H7 (cell line): ENCODE measurements at regions not wholly inside any gene's neighbourhood (a gene's known extent, or its start where the extent isn't known, plus 50 kb on each side); places are given as distances from the start of the nearest gene placed in this dataset.

Experiments
- DNase-seq: peaks from one replicate; pipeline ENCODE4 v3.0.0; 2012
- H3K27me3 ChIP-seq: 2 replicates; pipeline ENCODE4 v1.6.0; 2011; ENCODE audit warnings: mild to moderate bottlenecking, low read length; ENCODE audit not compliant: control insufficient read depth, insufficient read depth
- H3K36me3 ChIP-seq: replicated peaks from 2 replicates; pipeline ENCODE4 v1.5.1; 2011; ENCODE audit warnings: low read length; ENCODE audit not compliant: control insufficient read depth, insufficient read depth
- H3K4me3 ChIP-seq: 2 replicates; pipeline ENCODE4 v1.5.1; 2011; ENCODE audit warnings: low read depth, mild to moderate bottlenecking, control low read depth, low read length, moderate library complexity; ENCODE audit not compliant: insufficient read depth

- no peak overlapping the region for H3K4me3 ChIP-seq
- no peaks in the 10 kb centered on the region for H3K27me3 ChIP-seq
- DNase-seq: no peak
- H3K36me3 ChIP-seq: no peaks in the 10 kb centered on the region
Measured at GRCh38 chr5:34486849-34487158, 169.3 kb upstream of the RAI14 start.

GRCh38 chr5:34487159-34487879 lies 168.8 kb upstream of the RAI14 start:
- DNase-seq: no peak
- H3K4me3 ChIP-seq: no peak overlapping the region
- no peaks in the 10 kb centered on the region for H3K27me3 ChIP-seq
- no peaks in the 10 kb centered on the region for H3K36me3 ChIP-seq

- Histone ChIP-seq H3K4me3 (no peak overlapping the region), H3K27me3 (no peaks in the 10 kb centered on the region), H3K36me3 (no peaks in the 10 kb centered on the region)
- DNase-seq: no peak
Measured at GRCh38 chr5:34487956-34488355, 168.2 kb upstream of the RAI14 start.

DNA sequence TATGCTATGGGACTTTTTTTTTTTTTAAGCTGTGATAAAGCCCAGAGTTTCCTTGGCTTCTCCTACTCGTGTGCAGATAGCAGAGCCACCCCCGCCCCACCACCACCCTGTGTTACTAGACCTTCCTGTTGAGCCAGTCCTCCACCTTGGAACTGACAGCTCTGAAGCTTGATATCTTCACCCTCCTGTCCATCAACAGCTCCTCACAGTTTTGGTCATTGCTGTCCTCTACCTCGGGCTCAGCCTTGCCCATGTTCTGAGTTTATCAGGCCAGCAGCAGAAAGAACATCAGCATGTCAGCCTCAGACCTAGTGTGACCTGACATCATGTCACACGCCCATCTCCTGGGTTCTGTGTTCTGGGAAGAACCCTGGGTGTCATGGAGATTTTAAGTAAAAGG lies 167.1 kb upstream of the RAI14 start:
- no peaks in the 10 kb centered on the region for H3K36me3 ChIP-seq
- H3K4me3 ChIP-seq: no peak overlapping the region
- H3K27me3 ChIP-seq: no peaks in the 10 kb centered on the region
- no peak for DNase-seq

DNA sequence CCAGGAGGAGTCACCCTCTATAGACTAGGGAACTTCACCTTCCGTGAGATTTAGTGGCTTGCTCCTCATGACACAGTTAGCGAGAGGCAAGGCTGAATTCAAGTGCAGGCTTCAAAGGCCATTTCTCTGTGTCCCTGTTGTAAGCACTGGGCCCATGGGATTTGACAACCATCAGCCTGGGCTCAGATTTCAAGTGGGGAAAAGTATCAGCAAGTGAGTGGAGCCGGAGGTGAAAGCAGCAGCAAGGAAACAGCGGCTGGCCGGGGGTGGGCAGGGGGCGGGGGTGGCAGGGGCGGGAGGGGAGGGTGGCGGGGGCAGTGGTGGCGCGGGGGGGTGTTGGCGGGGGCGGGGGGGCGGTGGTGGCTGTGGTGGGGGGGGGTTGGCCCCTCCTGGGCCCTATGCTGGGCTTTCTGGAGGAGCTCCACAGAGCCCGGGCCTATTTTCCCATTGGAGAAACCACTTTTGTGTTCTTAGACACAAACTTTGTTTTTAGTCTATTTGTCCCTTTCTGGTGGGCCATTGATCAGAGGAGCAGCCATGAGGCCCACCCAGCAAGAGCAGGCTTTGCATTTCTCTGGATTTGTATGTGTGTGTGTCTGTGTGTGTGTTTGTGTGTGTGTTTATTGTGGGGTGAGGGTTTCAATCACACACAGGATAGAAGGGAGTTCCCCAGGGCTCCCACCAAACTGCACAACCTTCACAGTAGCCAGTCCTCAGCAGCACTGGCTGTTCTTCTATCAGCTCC lies 165.4 kb upstream of the RAI14 start:
- Histone ChIP-seq H3K27me3 (no peaks in the 10 kb centered on the region), H3K4me3 (no peak overlapping the region), H3K36me3 (no peaks in the 10 kb centered on the region)
- peak; percentile 76 for DNase-seq

GRCh38 chr5:34491251-34491620 lies 164.9 kb upstream of the RAI14 start:
- DNase-seq: peak; percentile 58
- H3K4me3 ChIP-seq: no peak overlapping the region
- H3K36me3 ChIP-seq: no peaks in the 10 kb centered on the region
- no peaks in the 10 kb centered on the region for H3K27me3 ChIP-seq

GRCh38 chr5:34494111-34494755 lies 161.9 kb upstream of the RAI14 start:
- Histone ChIP-seq H3K4me3 (no peak overlapping the region), H3K36me3 (no peaks in the 10 kb centered on the region), H3K27me3 (no peaks in the 10 kb centered on the region; the same call in 1 of the 2 replicates)
- DNase-seq: no peak

DNA sequence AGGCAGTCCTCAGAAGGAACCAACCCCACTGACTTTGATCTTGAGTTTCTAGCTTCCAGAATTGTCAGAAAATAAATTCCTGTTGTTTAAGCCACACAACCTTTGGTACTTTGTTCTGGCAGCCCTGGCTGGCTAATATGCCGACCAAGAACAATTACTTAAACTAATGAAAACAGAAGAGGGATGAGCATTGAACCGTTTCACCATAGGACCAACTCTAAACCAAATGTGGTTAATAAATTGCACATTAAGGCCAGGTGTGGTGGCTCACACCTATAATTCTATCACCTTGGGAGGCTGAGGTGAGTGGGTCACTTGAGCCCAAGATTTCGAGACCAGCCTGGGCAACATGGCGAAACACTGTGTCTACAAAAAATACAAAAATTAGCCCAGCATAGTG lies 160.9 kb upstream of the RAI14 start:
- Histone ChIP-seq H3K4me3 (no peak overlapping the region), H3K36me3 (no peaks in the 10 kb centered on the region), H3K27me3 (no peaks in the 10 kb centered on the region; the same call in 1 of the 2 replicates)
- no peak for DNase-seq

GRCh38 chr5:34496260-34496691 lies 159.9 kb upstream of the RAI14 start:
- Histone ChIP-seq H3K4me3 (no peak overlapping the region), H3K27me3 (no peaks in the 10 kb centered on the region; the same call in 1 of the 2 replicates), H3K36me3 (no peaks in the 10 kb centered on the region)
- DNase-seq: peak; percentile 62

DNA sequence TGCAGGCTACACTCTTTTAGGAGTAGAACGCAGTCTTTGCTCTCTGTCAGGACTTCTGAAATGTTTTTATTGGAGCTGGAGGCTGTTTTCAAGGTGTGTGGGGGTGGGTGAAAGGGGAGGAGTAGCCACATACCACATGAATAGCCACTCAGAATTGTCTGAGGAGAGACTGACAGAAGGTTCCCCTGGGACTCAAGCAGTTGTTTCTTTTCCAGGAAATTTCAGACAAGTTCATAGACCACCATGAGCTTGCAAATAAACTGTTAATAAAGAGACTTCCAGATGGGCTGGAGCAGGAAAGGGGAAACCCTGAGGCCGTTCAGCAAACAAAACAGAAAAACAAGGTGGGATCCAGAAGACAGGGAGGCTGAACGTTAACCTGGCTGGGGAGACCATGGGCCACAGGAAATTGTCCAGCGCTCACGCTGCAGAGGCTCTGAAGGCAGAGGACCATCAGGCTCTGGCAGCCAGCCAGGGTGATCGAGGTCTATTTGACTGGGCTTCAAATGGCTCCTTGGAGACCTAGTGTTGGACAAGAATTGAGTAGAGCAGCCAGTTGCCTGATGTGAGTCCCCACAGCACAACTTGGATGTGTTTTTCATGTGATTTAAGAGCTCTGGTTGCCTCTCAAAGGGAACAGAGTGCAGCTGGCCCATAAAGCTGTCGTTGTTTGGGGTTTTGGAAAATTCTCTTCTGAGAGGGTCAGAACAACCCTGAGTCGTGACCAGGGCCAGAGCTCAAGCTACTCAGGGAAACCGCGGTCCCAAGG lies 159.2 kb upstream of the RAI14 start:
- no peak for DNase-seq

GRCh38 chr5:34497470-34497808 lies 158.7 kb upstream of the RAI14 start:
- Histone ChIP-seq H3K27me3 (no peaks in the 10 kb centered on the region; the same call in 1 of the 2 replicates), H3K36me3 (no peaks in the 10 kb centered on the region)
- DNase-seq: no peak

More for the DNA sequence above, 159.2 kb upstream of the RAI14 start:
- H3K27me3 ChIP-seq: no peaks in the 10 kb centered on the region; the same call in 1 of the 2 replicates
- no peaks in the 10 kb centered on the region for H3K36me3 ChIP-seq
- H3K4me3 ChIP-seq: no peak overlapping the region

GRCh38 chr5:34498572-34498971 lies 157.6 kb upstream of the RAI14 start:
- Histone ChIP-seq H3K36me3 (no peaks in the 10 kb centered on the region), H3K4me3 (no peak overlapping the region), H3K27me3 (no peaks in the 10 kb centered on the region; the same call in 1 of the 2 replicates)
- DNase-seq: no peak

More at GRCh38 chr5:34497470-34497808, 158.7 kb upstream of the RAI14 start:
- no peak overlapping the region for H3K4me3 ChIP-seq

GRCh38 chr5:34499001-34499734 lies 157.0 kb upstream of the RAI14 start:
- Histone ChIP-seq H3K36me3 (no peaks in the 10 kb centered on the region), H3K27me3 (no peaks in the 10 kb centered on the region; the same call in 1 of the 2 replicates), H3K4me3 (no peak overlapping the region)
- DNase-seq: no peak
